Lower leg skin (tissue), 3 donors: ENCODE measurements at regions not wholly inside any gene's neighbourhood (a gene's known extent, or its start where the extent isn't known, plus 50 kb on each side); places are given as distances from the start of the nearest gene placed in this dataset.

Source experiments
- CTCF ChIP-seq, 3 donors: fragments of 450-650 bp; IDR thresholded peaks; one replicate each; pipeline ENCODE4 v1.5.1; 2016; ENCODE audit warnings: antibody characterized with exemption in 3 of 3, mild to moderate bottlenecking in 3 of 3, moderate library complexity in 2 of 3
- POLR2A ChIP-seq, 2 donors: fragments of 450-650 bp; IDR thresholded peaks; one replicate each; pipeline ENCODE4 v1.6.1; 2016 to 2017; ENCODE audit warnings: antibody characterized with exemption in 2 of 2, mild to moderate bottlenecking in 1 of 2, moderate library complexity in 1 of 2

- no peak for TF ChIP-seq CTCF (IDR thresholded peaks at IDR 0.05)
- TF ChIP-seq POLR2A (IDR thresholded peaks at IDR 0.05), result no peak
Observed at GRCh38 chr3:24673596-24673995, 178.9 kb upstream of the THRB start.
